ENCODE measurements at regions not wholly inside any gene's neighbourhood (a gene's known extent, or its start where the extent isn't known, plus 50 kb on each side); places are given as distances from the start of the nearest gene placed in this dataset.

DNA sequence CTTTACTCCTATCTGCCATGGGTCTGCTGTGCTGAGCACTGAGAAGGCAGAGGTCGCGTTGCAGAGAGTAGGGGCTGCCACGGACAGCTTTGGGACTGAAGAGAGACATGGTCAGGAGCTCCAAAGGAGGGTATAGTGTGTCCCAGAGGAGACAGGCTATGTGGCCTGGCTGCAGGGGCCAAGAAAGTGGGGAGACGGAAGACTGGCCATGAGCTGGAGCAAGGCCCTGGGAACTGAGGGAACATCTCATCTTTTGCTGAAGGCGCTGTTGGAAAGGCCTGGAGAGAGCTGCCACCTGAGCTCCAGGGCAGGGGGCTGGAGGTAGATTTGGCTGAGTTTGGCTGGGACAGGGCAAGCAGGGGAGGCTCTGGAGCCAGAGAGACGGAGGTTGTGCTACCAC is 55.8 kb upstream of the AJAP1 start:
- DNase-seq = no peak

DNA sequence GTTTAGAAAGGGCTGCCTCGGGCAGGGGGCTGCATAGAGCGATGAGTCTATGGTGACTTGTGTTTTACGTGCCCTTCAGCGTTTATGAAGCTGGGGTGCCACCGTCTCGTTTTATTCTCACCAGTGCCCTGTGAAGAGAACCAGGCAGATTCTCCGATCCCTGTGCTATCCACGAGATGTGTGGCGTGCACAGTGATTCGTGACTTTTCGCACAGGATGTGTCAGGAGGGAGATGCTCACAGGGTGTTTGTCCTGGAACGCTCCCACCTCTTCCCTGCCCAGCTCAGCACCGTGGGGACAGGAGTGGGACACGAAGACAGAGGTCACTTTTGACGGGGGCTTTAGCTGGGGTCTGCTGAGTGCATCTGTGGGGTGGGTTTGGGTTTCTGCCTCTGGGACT is 54.9 kb upstream of the AJAP1 start:
- no peak for DNase-seq

DNA sequence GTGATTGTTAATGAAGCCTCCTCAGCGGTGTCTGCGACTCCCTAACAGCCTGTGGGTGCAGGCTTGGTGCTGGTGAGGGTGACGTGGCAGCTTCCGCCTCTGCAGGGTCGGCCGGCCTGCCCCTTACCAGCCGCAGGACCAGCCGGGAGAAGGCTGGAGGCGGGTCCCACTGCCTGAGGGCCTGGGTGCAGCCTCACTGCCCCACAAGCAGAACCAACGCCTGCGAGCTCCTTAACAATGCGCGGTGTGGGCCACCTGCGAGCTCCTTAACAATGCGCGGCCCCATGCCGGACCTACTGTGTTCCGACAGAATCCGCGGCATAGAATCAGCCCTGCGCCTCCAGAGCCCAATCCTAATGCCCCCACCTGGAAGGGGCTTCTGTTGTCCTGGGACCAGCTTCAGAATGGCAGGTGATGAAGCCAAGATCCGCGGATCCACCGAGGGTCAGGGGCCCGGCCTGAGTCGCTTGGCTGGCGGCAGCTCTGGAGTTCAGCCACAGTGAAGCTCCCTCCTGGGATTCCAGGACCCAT is 54.4 kb upstream of the AJAP1 start:
- DNase-seq = no peak

DNA sequence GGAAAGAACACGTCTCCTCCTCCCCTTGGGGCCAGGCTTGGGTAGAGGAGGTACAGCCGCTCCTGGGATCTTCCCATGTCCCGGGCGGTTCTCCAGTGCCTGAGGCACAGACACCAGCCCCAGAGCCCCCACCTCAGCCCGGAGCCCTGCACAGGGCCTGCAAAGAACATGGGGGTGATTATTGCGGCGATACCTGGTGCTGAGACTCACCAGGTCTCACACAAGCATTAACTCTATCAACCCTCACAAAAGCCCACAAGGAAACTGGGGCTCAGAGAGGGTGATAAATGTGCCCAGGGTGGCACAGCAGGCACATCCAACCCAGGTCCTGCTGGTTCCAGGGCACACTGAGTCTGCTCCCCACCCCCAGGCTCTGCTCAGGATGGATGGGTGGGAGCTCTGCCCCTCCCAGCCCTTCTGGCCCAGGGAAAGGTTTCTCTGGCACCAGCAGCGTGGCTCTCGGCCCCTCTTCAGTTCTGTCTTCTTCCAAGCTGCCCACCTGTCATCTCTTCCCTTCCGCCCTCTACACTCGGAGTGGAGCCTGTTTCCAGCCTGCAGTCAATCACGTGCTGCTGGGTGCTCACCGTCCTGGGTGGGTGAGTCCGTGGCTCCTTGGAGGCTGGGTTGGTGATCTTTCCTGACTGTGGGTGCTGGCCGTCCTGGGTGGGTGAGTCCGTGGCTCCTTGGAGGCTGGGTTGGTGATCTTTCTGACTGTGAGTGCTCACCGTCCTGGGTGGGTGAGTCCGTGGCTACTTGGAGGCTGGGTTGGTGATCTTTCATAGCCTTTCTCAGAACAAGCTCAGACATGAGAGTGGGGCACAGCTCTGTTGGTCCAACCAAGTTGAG is 53.6 kb upstream of the AJAP1 start:
- DNase-seq = no peak

DNA sequence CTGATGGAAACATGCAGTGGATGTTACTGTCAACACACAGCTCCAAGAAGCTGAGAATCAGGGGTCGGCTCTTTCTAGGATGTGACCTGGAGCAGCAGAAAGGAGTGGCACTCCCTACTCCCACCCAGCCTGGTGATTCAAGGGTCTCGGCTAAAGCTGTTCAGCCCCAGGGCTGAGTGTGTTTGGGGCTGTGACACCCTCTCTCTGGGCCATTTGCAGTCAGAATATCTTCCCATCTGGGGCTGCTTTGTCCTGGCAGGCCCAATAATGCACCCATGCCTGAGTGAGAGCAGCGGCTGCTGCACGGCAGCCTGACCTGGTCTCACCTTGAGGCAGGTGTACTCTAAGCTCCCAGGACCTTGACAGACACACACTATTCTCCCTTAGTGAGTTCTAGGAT is 52.5 kb upstream of the AJAP1 start:
- no peak for DNase-seq

DNA sequence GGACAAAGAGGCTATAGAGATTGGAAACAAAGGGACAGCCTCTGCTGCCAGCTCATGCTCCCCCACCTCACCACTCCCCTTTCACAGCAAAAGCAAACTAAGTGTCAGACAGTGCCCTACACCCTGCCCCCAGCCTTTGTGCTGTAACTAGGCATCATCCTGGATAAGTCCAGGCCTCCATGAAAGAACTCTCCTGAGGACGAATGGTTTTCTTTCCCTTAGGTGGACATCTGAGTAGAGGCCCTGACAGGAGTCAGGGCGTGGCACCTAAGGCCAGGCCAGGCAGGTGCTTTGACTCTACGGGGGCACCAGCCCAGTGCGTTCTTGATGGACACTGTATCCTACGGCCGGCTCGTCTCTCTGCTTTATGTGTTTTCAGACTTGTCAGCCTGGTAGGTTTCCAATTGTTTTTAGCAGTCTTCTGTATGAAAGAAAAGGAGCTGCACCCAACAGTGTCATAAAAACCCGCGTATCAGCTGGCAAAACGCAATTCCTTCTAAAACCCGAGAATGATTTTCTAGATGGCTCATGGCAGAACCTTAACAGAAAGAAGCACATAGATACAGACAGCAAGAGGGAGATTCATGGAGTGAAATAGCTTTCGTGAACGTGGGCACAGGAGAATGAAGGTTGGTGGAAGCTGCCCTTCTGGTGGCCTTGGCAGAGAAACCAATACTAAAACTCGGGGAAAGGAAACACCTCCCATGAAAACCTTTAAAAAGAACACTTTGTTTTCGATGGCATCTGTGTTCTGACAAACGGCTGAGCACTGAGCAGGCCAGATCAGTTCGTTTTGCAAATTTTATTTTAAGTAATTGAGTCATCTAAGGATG is 51.7 kb upstream of the AJAP1 start:
- no peak for DNase-seq

DNA sequence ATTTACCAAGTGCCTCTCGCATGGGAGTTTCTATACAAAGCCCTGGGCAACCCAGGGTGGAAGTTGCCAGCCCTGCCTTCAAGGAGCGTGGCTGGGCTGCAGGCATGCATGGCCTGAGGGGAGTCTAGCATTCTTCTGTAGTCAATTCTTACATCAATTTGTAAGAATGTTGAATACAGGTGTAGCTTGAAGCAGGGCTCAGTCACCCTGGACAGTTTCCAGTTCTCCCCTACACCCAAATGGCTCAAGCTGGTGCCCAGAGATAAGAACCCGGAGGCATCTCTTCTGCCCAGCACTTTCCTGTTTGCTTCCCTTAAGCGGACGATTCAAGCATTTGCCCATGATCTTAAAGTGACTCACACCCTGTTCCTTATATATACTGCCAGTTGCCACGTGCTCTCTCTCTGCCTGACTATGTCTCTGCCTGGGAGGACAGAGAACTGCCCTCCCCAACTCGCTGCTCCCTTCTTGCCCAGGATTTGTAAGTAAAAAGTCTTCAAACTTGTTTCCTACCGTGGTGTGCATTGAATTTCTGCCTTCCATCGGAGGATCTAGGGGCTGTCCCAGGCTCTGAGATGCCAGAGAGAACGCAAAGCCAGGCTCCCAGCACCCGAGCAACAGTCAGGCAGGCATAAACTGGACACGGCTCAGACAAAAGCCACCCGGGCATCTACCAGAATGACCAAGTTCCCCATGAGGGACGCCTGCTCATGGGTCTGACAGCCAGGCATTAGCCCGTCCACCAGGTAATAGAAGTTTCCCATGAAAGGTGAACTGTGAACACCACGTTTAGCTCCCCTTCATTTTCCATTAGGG is 50.9 kb upstream of the AJAP1 start:
- DNase-seq = no peak
